ENCODE measurements at regions not wholly inside any gene's neighbourhood (a gene's known extent, or its start where the extent isn't known, plus 50 kb on each side); places are given as distances from the start of the nearest gene placed in this dataset.

- no peak for TF ChIP-seq ZNF160 (CRISPR knock-in tag; IDR thresholded peaks at IDR 0.05)
- no peak for TF ChIP-seq SMARCC2 (IDR thresholded peaks at IDR 0.05)
- no peak for TF ChIP-seq ZNF3 (CRISPR knock-in tag; IDR thresholded peaks at IDR 0.05)
- no peak for TF ChIP-seq ZNF513 (CRISPR knock-in tag; conservative IDR thresholded peaks at IDR 0.05)
- TF ChIP-seq SSRP1 (CRISPR knock-in tag; IDR thresholded peaks at IDR 0.05): no peak
- peak; percentile 68 for TF ChIP-seq ATF3 (CRISPR knock-in tag; IDR thresholded peaks at IDR 0.05)
- no peak for TF ChIP-seq ZNF552 (CRISPR knock-in tag; IDR thresholded peaks at IDR 0.05; ENCODE audit: borderline replicate concordance)
- no peak for TF ChIP-seq NR3C1 (CRISPR knock-in tag; IDR thresholded peaks at IDR 0.05)
- peak; percentile 46; the same call in 1 of the 2 replicates for TF ChIP-seq ZNF331 (CRISPR knock-in tag; IDR thresholded peaks at IDR 0.05)
- no peak for TF ChIP-seq PTBP1 (IDR thresholded peaks at IDR 0.05; ENCODE audit: low read depth, low read length, poor library complexity, severe bottlenecking)
- peak; percentile 15; the same call in 1 of the 2 replicates for TF ChIP-seq ETV5 (CRISPR knock-in tag; IDR thresholded peaks at IDR 0.05; ENCODE audit: borderline replicate concordance)
- peak; percentile 60 for TF ChIP-seq THAP11 (CRISPR knock-in tag; IDR thresholded peaks at IDR 0.05)
- peak; percentile 59; the same call in 1 of the 2 replicates for TF ChIP-seq FOXK1 (CRISPR knock-in tag; IDR thresholded peaks at IDR 0.05; ENCODE audit: borderline replicate concordance, low read depth)
- no peak for TF ChIP-seq KLF12 (CRISPR knock-in tag; IDR thresholded peaks at IDR 0.05; ENCODE audit: borderline replicate concordance)
- no peak for TF ChIP-seq ZBTB33 (CRISPR knock-in tag; IDR thresholded peaks at IDR 0.05)
- TF ChIP-seq CERS6 (CRISPR knock-in tag; IDR thresholded peaks at IDR 0.05): no peak
- no peak for TF ChIP-seq TRAFD1 (CRISPR knock-in tag; IDR thresholded peaks at IDR 0.05; ENCODE audit: borderline replicate concordance)
- TF ChIP-seq DRAP1 (CRISPR knock-in tag; IDR thresholded peaks at IDR 0.05): 0 out of 2 replicates have a peak, but pooled peaks have one; percentile 21
- TF ChIP-seq ELF1 (CRISPR knock-in tag; IDR thresholded peaks at IDR 0.05): peak; percentile 63; the same call in 1 of the 2 replicates
- no peak for TF ChIP-seq FLYWCH1 (CRISPR knock-in tag; IDR thresholded peaks at IDR 0.05)
- TF ChIP-seq PAX8 (CRISPR knock-in tag; IDR thresholded peaks at IDR 0.05; ENCODE audit: borderline replicate concordance): no peak
- no peak for TF ChIP-seq NFE2 (CRISPR knock-in tag; IDR thresholded peaks at IDR 0.05)
- no peak for TF ChIP-seq LBX2 (CRISPR knock-in tag; IDR thresholded peaks at IDR 0.05; ENCODE audit: borderline replicate concordance)
Observed at GRCh38 chr5:143481697-143482531, 78.4 kb upstream of the NR3C1 start (continued).

All from HepG2 (cell line).